Lower leg skin (tissue), 3 donors: ENCODE measurements at regions not wholly inside any gene's neighbourhood (a gene's known extent, or its start where the extent isn't known, plus 50 kb on each side); places are given as distances from the start of the nearest gene placed in this dataset.

Source experiments
- POLR2A ChIP-seq, 2 donors: fragments of 450-650 bp; IDR thresholded peaks; one replicate each; pipeline ENCODE4 v1.6.1; 2016 to 2017; ENCODE audit warnings: antibody characterized with exemption in 2 of 2, mild to moderate bottlenecking in 1 of 2, moderate library complexity in 1 of 2
- TF ChIP-seq, protein P1 (sequence below), 3 donors: fragments of 450-650 bp; IDR thresholded peaks; one replicate each; pipeline ENCODE4 v1.5.1; 2016; ENCODE audit warnings: antibody characterized with exemption in 3 of 3, mild to moderate bottlenecking in 3 of 3, moderate library complexity in 2 of 3

DNA sequence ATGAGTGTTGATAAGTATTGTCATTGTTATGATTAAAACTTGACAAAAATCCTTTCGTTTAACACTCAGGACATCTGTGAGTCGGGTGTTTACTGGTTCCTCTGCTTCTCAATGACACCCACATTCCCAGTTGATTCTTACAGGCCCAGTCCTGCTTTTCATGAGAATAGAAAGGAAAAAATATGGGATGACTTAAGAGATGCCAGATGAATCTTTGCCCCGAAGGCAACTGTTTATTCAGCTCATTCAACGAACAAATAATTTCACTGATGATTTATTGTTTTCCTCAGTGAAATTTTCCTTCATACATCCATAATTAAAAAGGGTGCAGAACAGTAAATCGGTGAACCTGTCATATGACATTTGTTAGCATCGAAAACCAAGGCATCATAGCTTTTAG is 452.4 kb upstream of the WWC1 start:
- TF ChIP-seq, protein P1, sequence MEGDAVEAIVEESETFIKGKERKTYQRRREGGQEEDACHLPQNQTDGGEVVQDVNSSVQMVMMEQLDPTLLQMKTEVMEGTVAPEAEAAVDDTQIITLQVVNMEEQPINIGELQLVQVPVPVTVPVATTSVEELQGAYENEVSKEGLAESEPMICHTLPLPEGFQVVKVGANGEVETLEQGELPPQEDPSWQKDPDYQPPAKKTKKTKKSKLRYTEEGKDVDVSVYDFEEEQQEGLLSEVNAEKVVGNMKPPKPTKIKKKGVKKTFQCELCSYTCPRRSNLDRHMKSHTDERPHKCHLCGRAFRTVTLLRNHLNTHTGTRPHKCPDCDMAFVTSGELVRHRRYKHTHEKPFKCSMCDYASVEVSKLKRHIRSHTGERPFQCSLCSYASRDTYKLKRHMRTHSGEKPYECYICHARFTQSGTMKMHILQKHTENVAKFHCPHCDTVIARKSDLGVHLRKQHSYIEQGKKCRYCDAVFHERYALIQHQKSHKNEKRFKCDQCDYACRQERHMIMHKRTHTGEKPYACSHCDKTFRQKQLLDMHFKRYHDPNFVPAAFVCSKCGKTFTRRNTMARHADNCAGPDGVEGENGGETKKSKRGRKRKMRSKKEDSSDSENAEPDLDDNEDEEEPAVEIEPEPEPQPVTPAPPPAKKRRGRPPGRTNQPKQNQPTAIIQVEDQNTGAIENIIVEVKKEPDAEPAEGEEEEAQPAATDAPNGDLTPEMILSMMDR (IDR thresholded peaks at IDR 0.05): no peak
- no peak for TF ChIP-seq POLR2A (IDR thresholded peaks at IDR 0.05)
